DOHH2 (cell line): ENCODE measurements at regions not wholly inside any gene's neighbourhood (a gene's known extent, or its start where the extent isn't known, plus 50 kb on each side); places are given as distances from the start of the nearest gene placed in this dataset.

Source experiments
- H3F3A ChIP-seq: fragments of 200-600 bp; sonication (generic), shearing (Covaris generic); 2 replicates; pipeline ENCODE4 v1.6.0; 2016; ENCODE audit warnings: antibody characterized with exemption, mild to moderate bottlenecking; ENCODE audit not compliant: control insufficient read depth, insufficient read depth
- H3K27ac ChIP-seq: fragments of 200-600 bp; sonication (generic); 2 replicates; pipeline ENCODE4 v1.5.1; 2014; ENCODE audit warnings: low read depth, mild to moderate bottlenecking, low read length, moderate library complexity
- H3K27me3 ChIP-seq: fragments of 200-600 bp; sonication (generic); 2 replicates; pipeline ENCODE4 v1.6.1; 2014; ENCODE audit warnings: mild to moderate bottlenecking, low read length, mixed read lengths; ENCODE audit not compliant: control insufficient read depth
- H3K36me3 ChIP-seq: fragments of 200-600 bp; sonication (generic); 2 replicates; pipeline ENCODE4 v1.6.1; 2014; ENCODE audit warnings: mild to moderate bottlenecking, low read length, moderate library complexity, mixed read lengths; ENCODE audit not compliant: control insufficient read depth
- H3K4me1 ChIP-seq: fragments of 200-600 bp; sonication (generic); 2 replicates; pipeline ENCODE4 v1.6.1; 2014; ENCODE audit warnings: mild to moderate bottlenecking, low read length, mixed read lengths; ENCODE audit not compliant: control insufficient read depth
- H3K4me2 ChIP-seq: fragments of 200-600 bp; sonication (generic); 2 replicates; pipeline ENCODE4 v1.6.0; 2014; ENCODE audit warnings: mild to moderate bottlenecking, low read length, moderate library complexity
- H3K4me3 ChIP-seq: fragments of 200-600 bp; sonication (generic); 2 replicates; pipeline ENCODE4 v1.5.1; 2014; ENCODE audit warnings: mild to moderate bottlenecking, low read length, mixed read lengths
- H3K79me2 ChIP-seq: fragments of 200-600 bp; sonication (generic); 2 replicates; pipeline ENCODE4 v1.6.1; 2014; ENCODE audit warnings: mild to moderate bottlenecking, low read length, mixed read lengths; ENCODE audit not compliant: control insufficient read depth
- H3K9me2 ChIP-seq: fragments of 200-600 bp; sonication (generic); replicated peaks from 2 replicates; pipeline ENCODE4 v1.6.1; 2014; ENCODE audit warnings: mild to moderate bottlenecking, low read length, mixed read lengths; ENCODE audit not compliant: control insufficient read depth
- H3K9me3 ChIP-seq: fragments of 200-600 bp; sonication (generic); 2 replicates; pipeline ENCODE4 v1.6.1; 2014; ENCODE audit warnings: antibody characterized with exemption, low read length, mixed read lengths; ENCODE audit not compliant: control insufficient read depth, insufficient read depth
- H4K20me1 ChIP-seq: fragments of 200-600 bp; sonication (generic); 2 replicates; pipeline ENCODE4 v1.6.0; 2014; ENCODE audit warnings: low read depth, mild to moderate bottlenecking, antibody characterized with exemption, low read length, moderate library complexity; ENCODE audit not compliant: control insufficient read depth, insufficient read depth
- EZH2phosphoT487 ChIP-seq: fragments of 200-600 bp; sonication (generic); IDR thresholded peaks from 2 replicates; pipeline ENCODE4 v1.6.1; 2017; ENCODE audit warnings: borderline replicate concordance, mild to moderate bottlenecking, antibody characterized with exemption, low read length, moderate library complexity, mixed read lengths
- TF ChIP-seq, protein P1 (sequence below): fragments of 200-600 bp; sonication (generic); IDR thresholded peaks from one replicate; pipeline ENCODE4 v1.5.1; 2014; ENCODE audit warnings: antibody characterized with exemption, mild to moderate bottlenecking, low read depth, low read length; ENCODE audit not compliant: poor library complexity, severe bottlenecking

DNA sequence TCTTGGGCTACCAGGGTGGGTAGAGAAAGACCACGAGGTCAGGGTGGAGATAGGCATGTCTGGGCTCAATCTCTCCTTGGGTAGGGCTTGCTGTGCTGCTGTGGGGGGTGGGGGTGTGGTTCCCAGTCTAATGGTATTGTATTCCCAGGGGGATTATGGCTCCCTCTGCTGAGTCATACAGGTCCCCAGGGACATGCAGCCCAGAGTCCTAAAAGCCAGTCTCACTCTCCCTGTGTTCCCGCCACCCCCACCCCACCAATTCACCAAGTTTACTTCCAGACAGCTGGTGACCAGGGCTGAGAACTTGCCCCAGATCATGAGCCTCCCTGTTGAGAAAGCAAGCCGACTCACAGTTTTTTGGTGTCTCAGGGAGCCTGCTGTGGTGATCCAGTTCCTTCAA is 367.6 kb downstream of the C12orf75 start:
- H4K20me1 ChIP-seq, result no peaks in the 10 kb centered on the region
- H3K27ac ChIP-seq, result no peak overlapping the region
- no peak overlapping the region for H3K4me2 ChIP-seq
- no peaks in the 10 kb centered on the region for H3K27me3 ChIP-seq
- no peaks in the 10 kb centered on the region for H3K4me1 ChIP-seq
- no peaks in the 10 kb centered on the region for H3K36me3 ChIP-seq
- H3K9me3 ChIP-seq, result no peaks in the 10 kb centered on the region
- H3K79me2 ChIP-seq, result no peaks in the 10 kb centered on the region
- H3K9me2 ChIP-seq, result no peaks in the 10 kb centered on the region
- H3F3A ChIP-seq, result no peaks in the 10 kb centered on the region
- no peak overlapping the region for H3K4me3 ChIP-seq
- TF ChIP-seq, protein P1, sequence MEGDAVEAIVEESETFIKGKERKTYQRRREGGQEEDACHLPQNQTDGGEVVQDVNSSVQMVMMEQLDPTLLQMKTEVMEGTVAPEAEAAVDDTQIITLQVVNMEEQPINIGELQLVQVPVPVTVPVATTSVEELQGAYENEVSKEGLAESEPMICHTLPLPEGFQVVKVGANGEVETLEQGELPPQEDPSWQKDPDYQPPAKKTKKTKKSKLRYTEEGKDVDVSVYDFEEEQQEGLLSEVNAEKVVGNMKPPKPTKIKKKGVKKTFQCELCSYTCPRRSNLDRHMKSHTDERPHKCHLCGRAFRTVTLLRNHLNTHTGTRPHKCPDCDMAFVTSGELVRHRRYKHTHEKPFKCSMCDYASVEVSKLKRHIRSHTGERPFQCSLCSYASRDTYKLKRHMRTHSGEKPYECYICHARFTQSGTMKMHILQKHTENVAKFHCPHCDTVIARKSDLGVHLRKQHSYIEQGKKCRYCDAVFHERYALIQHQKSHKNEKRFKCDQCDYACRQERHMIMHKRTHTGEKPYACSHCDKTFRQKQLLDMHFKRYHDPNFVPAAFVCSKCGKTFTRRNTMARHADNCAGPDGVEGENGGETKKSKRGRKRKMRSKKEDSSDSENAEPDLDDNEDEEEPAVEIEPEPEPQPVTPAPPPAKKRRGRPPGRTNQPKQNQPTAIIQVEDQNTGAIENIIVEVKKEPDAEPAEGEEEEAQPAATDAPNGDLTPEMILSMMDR, result no peak
- TF ChIP-seq EZH2phosphoT487, result no peak

DNA sequence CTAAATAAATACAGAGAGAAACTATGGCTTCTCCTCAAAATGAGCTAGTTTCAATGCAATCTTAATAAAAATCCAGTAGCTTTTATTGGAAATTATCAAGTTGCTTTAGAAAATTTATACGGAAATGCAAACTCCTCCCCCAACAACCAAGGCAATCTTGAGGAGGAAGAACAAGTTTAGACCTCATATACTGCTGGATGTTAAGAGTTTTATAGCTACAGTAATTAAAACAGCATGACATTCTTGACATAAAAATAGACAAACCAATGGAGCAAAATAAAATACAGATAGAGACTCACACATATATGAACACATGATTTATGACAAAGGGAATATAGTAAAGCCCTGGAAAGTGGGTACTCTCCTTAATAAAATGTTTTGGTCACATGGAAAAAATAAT is 368.7 kb downstream of the C12orf75 start:
- TF ChIP-seq EZH2phosphoT487, result no peak
- TF ChIP-seq, protein P1, result no peak
- no peaks in the 10 kb centered on the region for H3K27me3 ChIP-seq
- no peaks in the 10 kb centered on the region for H4K20me1 ChIP-seq
- H3K4me2 ChIP-seq, result no peak overlapping the region
- H3K36me3 ChIP-seq, result no peaks in the 10 kb centered on the region
- no peaks in the 10 kb centered on the region for H3K4me1 ChIP-seq
- H3K79me2 ChIP-seq, result no peaks in the 10 kb centered on the region
- H3K9me3 ChIP-seq, result no peaks in the 10 kb centered on the region
- H3K27ac ChIP-seq, result no peak overlapping the region
- no peaks in the 10 kb centered on the region for H3K9me2 ChIP-seq
- H3K4me3 ChIP-seq, result no peak overlapping the region
- no peaks in the 10 kb centered on the region for H3F3A ChIP-seq

DNA sequence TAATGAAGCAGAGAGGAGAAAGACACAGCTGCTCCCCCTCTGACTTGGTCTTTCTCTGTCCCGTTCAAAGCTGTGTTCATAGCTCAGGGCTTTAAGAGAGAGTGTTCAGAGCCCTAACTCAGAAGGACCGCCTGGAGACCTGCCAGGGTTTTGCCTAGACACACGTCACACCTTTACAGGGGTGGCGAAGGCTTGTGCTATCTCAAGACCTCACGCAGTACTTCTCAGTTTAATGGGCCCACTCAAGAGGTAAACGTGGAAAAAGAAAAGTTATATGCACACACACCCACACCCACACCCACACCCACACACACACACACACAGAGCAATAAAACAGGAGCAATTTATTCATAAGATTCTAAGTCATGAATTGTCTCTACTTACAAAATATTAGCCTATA is 374.3 kb downstream of the C12orf75 start:
- H3K27me3 ChIP-seq, result no peaks in the 10 kb centered on the region

More for the DNA sequence above, 374.3 kb downstream of the C12orf75 start:
- Histone ChIP-seq H3K9me3 (no peaks in the 10 kb centered on the region), H3K9me2 (no peaks in the 10 kb centered on the region), H3K27ac (no peak overlapping the region), H3K4me2 (no peak overlapping the region), H3K36me3 (no peaks in the 10 kb centered on the region), H3K4me1 (peaks cover 6% of the 10 kb centered on the region), H3F3A (no peaks in the 10 kb centered on the region), H4K20me1 (no peaks in the 10 kb centered on the region), H3K79me2 (no peaks in the 10 kb centered on the region), H3K4me3 (no peak overlapping the region)
- TF ChIP-seq, protein P1, result no peak
- TF ChIP-seq EZH2phosphoT487, result no peak
